MM.1S (cell line): ENCODE measurements at regions not wholly inside any gene's neighbourhood (a gene's known extent, or its start where the extent isn't known, plus 50 kb on each side); places are given as distances from the start of the nearest gene placed in this dataset.

Source experiments
- CTCF ChIP-seq: fragments of 300-600 bp; sonication (generic); IDR thresholded peaks from 2 replicates; pipeline ENCODE4 v1.5.1; 2016; ENCODE audit warnings: antibody characterized with exemption, low read length, mixed read lengths
- EZH2 ChIP-seq: fragments of 300-600 bp; sonication (generic); optimal IDR thresholded peaks from 2 replicates; pipeline ENCODE3; 2017; ENCODE audit warnings: low read depth, mild to moderate bottlenecking, antibody characterized with exemption, low read length, mixed read lengths
- EZH2phosphoT487 ChIP-seq: fragments of 300-600 bp; sonication (generic); IDR thresholded peaks from 2 replicates; pipeline ENCODE4 v1.6.1; 2018; ENCODE audit warnings: antibody characterized with exemption, low read length

DNA sequence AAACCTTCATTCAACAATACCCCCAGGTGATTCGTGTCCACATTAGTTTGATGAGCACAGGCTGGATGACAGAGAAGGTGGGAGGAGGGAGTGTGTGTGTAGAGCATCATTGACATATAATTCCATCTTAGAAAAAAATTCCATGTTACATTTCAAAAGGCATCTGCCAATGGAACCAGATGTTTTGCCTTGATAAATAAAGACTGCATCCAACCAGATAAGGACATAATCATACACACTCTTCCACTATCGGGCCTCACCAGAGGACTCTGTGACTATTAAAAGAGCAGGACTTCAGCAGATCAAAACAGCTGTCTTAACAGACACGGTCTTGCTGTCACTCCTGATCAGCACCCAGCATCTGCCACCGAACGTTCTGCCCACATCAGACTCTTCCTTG, 96.4 kb upstream of the SPIN1 start:
- TF ChIP-seq CTCF (no peak), EZH2phosphoT487 (no peak), EZH2 (no peak)
